ENCODE measurements at regions not wholly inside any gene's neighbourhood (a gene's known extent, or its start where the extent isn't known, plus 50 kb on each side); places are given as distances from the start of the nearest gene placed in this dataset.

GRCh38 chr2:40592218-40592617 lies 140.3 kb upstream of the SLC8A1 start:
- H3K4me1 ChIP-seq (ENCODE audit: insufficient read depth, low read length, poor library complexity, severe bottlenecking), result no peaks in the 10 kb centered on the region
- H3K79me2 ChIP-seq (ENCODE audit: insufficient read depth, low read depth, low read length), result no peaks in the 10 kb centered on the region
- ChIA-PET CTCF (ENCODE audit: unreplicated experiment) (no interaction called here), POLR2A (interaction anchor here (0.5 to 1.6 kb wide), 2 partner anchors 21 to 43 kb away, joined by 3 read pairs; no protein-coding TSS in a partner anchor)
- no peaks in the 10 kb centered on the region for H3K9me2 ChIP-seq (ENCODE audit: insufficient read depth, low read length)
- H2AFZ ChIP-seq (ENCODE audit: low read length), result no peak overlapping the region
- H3K4me2 ChIP-seq (ENCODE audit: low read length), result no peak overlapping the region
- TF ChIP-seq CTCF (conservative IDR thresholded peaks at IDR 0.05; ENCODE audit: low read length) (no peak), EZH2phosphoT487 (IDR thresholded peaks at IDR 0.05; ENCODE audit: borderline replicate concordance, low read depth, low read length) (no peak)
- no peaks in the 10 kb centered on the region for H3K36me3 ChIP-seq (ENCODE audit: insufficient read depth, low read length)
- no peak overlapping the region for H3K27ac ChIP-seq (ENCODE audit: low read depth, low read length, poor library complexity, severe bottlenecking)
- H3K4me3 ChIP-seq (ENCODE audit: low read depth, low read length, poor library complexity, severe bottlenecking), result no peak overlapping the region
- no peaks in the 10 kb centered on the region for H3K9me3 ChIP-seq (ENCODE audit: low read length)
- no peaks in the 10 kb centered on the region for H4K20me1 ChIP-seq (ENCODE audit: insufficient read depth, low read length)
- DNase-seq (ENCODE audit: low spot score), result no peak
- BruUV-seq (replicated peaks), result no TSS peak
- intact Hi-C loops (cut with micrococcal nuclease; ENCODE audit: unreplicated experiment), result no loop called here

- CTCF ChIA-PET (ENCODE audit: unreplicated experiment), result no interaction called here
- intact Hi-C loops (cut with micrococcal nuclease; ENCODE audit: unreplicated experiment), result no loop called here
- H3K9me3 ChIP-seq (ENCODE audit: low read length), result no peaks in the 10 kb centered on the region
- no peak overlapping the region for H3K4me3 ChIP-seq (ENCODE audit: low read depth, low read length, poor library complexity, severe bottlenecking)
- TF ChIP-seq CTCF (conservative IDR thresholded peaks at IDR 0.05; ENCODE audit: low read length) (no peak), EZH2phosphoT487 (IDR thresholded peaks at IDR 0.05; ENCODE audit: borderline replicate concordance, low read depth, low read length) (no peak)
- no peaks in the 10 kb centered on the region for H3K4me1 ChIP-seq (ENCODE audit: insufficient read depth, low read length, poor library complexity, severe bottlenecking)
- BruUV-seq (replicated peaks), result no TSS peak
- H2AFZ ChIP-seq (ENCODE audit: low read length), result no peak overlapping the region
- no peaks in the 10 kb centered on the region for H3K79me2 ChIP-seq (ENCODE audit: insufficient read depth, low read depth, low read length)
- DNase-seq (ENCODE audit: low spot score), result no peak
- POLR2A ChIA-PET, result no interaction called here
- no peak overlapping the region for H3K27ac ChIP-seq (ENCODE audit: low read depth, low read length, poor library complexity, severe bottlenecking)
- H3K4me2 ChIP-seq (ENCODE audit: low read length), result no peak overlapping the region
- no peaks in the 10 kb centered on the region for H4K20me1 ChIP-seq (ENCODE audit: insufficient read depth, low read length)
- no peaks in the 10 kb centered on the region for H3K36me3 ChIP-seq (ENCODE audit: insufficient read depth, low read length)
- H3K9me2 ChIP-seq (ENCODE audit: insufficient read depth, low read length), result no peaks in the 10 kb centered on the region
These were observed 155.0 kb upstream of the SLC8A1 start for GRCh38 chr2:40606862-40607261.

GRCh38 chr2:40611196-40611595 lies 159.3 kb upstream of the SLC8A1 start:
- Histone ChIP-seq H3K9me2 (ENCODE audit: insufficient read depth, low read length) (no peaks in the 10 kb centered on the region), H4K20me1 (ENCODE audit: insufficient read depth, low read length) (no peaks in the 10 kb centered on the region), H3K36me3 (ENCODE audit: insufficient read depth, low read length) (no peaks in the 10 kb centered on the region), H3K4me3 (ENCODE audit: low read depth, low read length, poor library complexity, severe bottlenecking) (no peak overlapping the region), H3K4me2 (ENCODE audit: low read length) (no peak overlapping the region), H3K4me1 (ENCODE audit: insufficient read depth, low read length, poor library complexity, severe bottlenecking) (no peaks in the 10 kb centered on the region), H3K79me2 (ENCODE audit: insufficient read depth, low read depth, low read length) (no peaks in the 10 kb centered on the region), H3K9me3 (ENCODE audit: low read length) (no peaks in the 10 kb centered on the region), H3K27ac (ENCODE audit: low read depth, low read length, poor library complexity, severe bottlenecking) (no peak overlapping the region), H2AFZ (ENCODE audit: low read length) (no peak overlapping the region)
- TF ChIP-seq CTCF (conservative IDR thresholded peaks at IDR 0.05; ENCODE audit: low read length), result no peak
- TF ChIP-seq EZH2phosphoT487 (IDR thresholded peaks at IDR 0.05; ENCODE audit: borderline replicate concordance, low read depth, low read length), result no peak
- no peak for DNase-seq (ENCODE audit: low spot score)
- ChIA-PET POLR2A (no interaction called here), CTCF (ENCODE audit: unreplicated experiment) (no interaction called here)
- no TSS peak for BruUV-seq (replicated peaks)
- intact Hi-C loops (cut with micrococcal nuclease; ENCODE audit: unreplicated experiment), result no loop called here
